HEK293 (cell line): ENCODE measurements at regions not wholly inside any gene's neighbourhood (a gene's known extent, or its start where the extent isn't known, plus 50 kb on each side); places are given as distances from the start of the nearest gene placed in this dataset.

Experiments
- CTCF ChIA-PET: fragments of 350-600 bp; formaldehyde crosslinking; extraction: SDS; loops from one replicate; lab custom pipeline; 2021; ENCODE audit warnings: antibody characterized with exemption; lab: Yijun Ruan, JAX
- POLR2A ChIA-PET: fragments of 300-600 bp; formaldehyde crosslinking; extraction: SDS; loops from one replicate; lab custom pipeline; 2020; ENCODE audit warnings: antibody characterized with exemption, inconsistent platforms; lab: Yijun Ruan, JAX
- H3K27ac ChIP-seq: fragments of 200-500 bp; sonication (Bioruptor generic); 2 replicates; pipeline ENCODE4 v1.5.1; 2014; ENCODE audit warnings: low read depth, low read length, control low read depth, inconsistent platforms; ENCODE audit errors: extremely low read depth
- H3K36me3 ChIP-seq, 2 experiments: fragments of 200-500 bp in 1 of 2; sonication (Bioruptor generic) in 1 of 2; 1 replicate in 1 of 2; 2 replicates in 1 of 2; pipeline ENCODE4 v1.5.1; 2014 to 2017; ENCODE audit warnings: inconsistent platforms in 2 of 2, low read length in 2 of 2; ENCODE audit not compliant: control insufficient read depth in 2 of 2, insufficient read depth in 1 of 2
- H3K4me1 ChIP-seq: fragments of 200-500 bp; sonication (Bioruptor generic); 2 replicates; pipeline ENCODE4 v1.5.1; 2014; ENCODE audit warnings: mild to moderate bottlenecking, low read length, inconsistent platforms; ENCODE audit not compliant: control insufficient read depth, insufficient read depth
- H3K4me3 ChIP-seq: 2 replicates; pipeline ENCODE4 v1.5.1; 2011; ENCODE audit warnings: low read depth, mild to moderate bottlenecking, control low read depth, low read length, moderate library complexity
- H3K9me3 ChIP-seq: fragments of 200-500 bp; sonication (Bioruptor generic); 2 replicates; pipeline ENCODE4 v1.5.1; 2014; ENCODE audit warnings: low read depth, low read length, inconsistent platforms; ENCODE audit not compliant: control insufficient read depth, insufficient read depth
- KLF16 ChIP-seq: fragments of 450-650 bp; formaldehyde crosslinking; IDR thresholded peaks from 2 replicates; pipeline ENCODE4 v1.5.1; 2017; ENCODE audit warnings: missing biosample characterization, missing genetic modification characterization
- ZNF121 ChIP-seq: fragments of 450-650 bp; formaldehyde crosslinking; IDR thresholded peaks from 2 replicates; pipeline ENCODE4 v1.5.1; 2016; ENCODE audit warnings: missing biosample characterization, missing genetic modification characterization
- ZNF23 ChIP-seq: fragments of 450-650 bp; formaldehyde crosslinking; IDR thresholded peaks from 2 replicates; pipeline ENCODE4 v1.5.1; 2016; ENCODE audit warnings: missing biosample characterization, missing genetic modification characterization, borderline replicate concordance
- ZNF266 ChIP-seq: fragments of 450-650 bp; formaldehyde crosslinking; IDR thresholded peaks from 2 replicates; pipeline ENCODE4 v1.5.1; 2016; ENCODE audit warnings: missing biosample characterization, missing genetic modification characterization, low read depth
- ZNF311 ChIP-seq: fragments of 450-650 bp; formaldehyde crosslinking; IDR thresholded peaks from 2 replicates; pipeline ENCODE4 v1.5.1; 2017; ENCODE audit warnings: missing biosample characterization, missing genetic modification characterization, borderline replicate concordance
- ZNF354C ChIP-seq: fragments of 450-650 bp; formaldehyde crosslinking; IDR thresholded peaks from 2 replicates; pipeline ENCODE4 v1.5.1; 2016; ENCODE audit warnings: missing biosample characterization, missing genetic modification characterization, low read depth, borderline replicate concordance
- ZNF394 ChIP-seq: fragments of 450-650 bp; formaldehyde crosslinking; IDR thresholded peaks from 2 replicates; pipeline ENCODE4 v1.5.1; 2016; ENCODE audit warnings: missing biosample characterization, missing genetic modification characterization, mild to moderate bottlenecking, moderate library complexity, borderline replicate concordance
- ZNF416 ChIP-seq: fragments of 450-650 bp; formaldehyde crosslinking; IDR thresholded peaks from 2 replicates; pipeline ENCODE4 v1.5.1; 2016; ENCODE audit warnings: missing biosample characterization, missing genetic modification characterization
- ZNF561 ChIP-seq: fragments of 450-650 bp; IDR thresholded peaks from 2 replicates; pipeline ENCODE4 v1.5.1; 2018; ENCODE audit warnings: missing biosample characterization, missing genetic modification characterization, borderline replicate concordance
- ZNF629 ChIP-seq: fragments of 450-650 bp; formaldehyde crosslinking; IDR thresholded peaks from 2 replicates; pipeline ENCODE4 v1.5.1; 2017; ENCODE audit warnings: missing biosample characterization, missing genetic modification characterization
- ZNF664 ChIP-seq: fragments of 450-650 bp; formaldehyde crosslinking; IDR thresholded peaks from 2 replicates; pipeline ENCODE4 v1.5.1; 2016; ENCODE audit warnings: missing biosample characterization, missing genetic modification characterization
- ZNF670 ChIP-seq: fragments of 450-650 bp; formaldehyde crosslinking; IDR thresholded peaks from 2 replicates; pipeline ENCODE4 v1.5.1; 2016; ENCODE audit warnings: missing biosample characterization, missing genetic modification characterization, low read depth
- ZNF701 ChIP-seq: fragments of 450-650 bp; formaldehyde crosslinking; IDR thresholded peaks from 2 replicates; pipeline ENCODE4 v1.5.1; 2016; ENCODE audit warnings: missing biosample characterization, missing genetic modification characterization
- ZNF776 ChIP-seq: fragments of 450-650 bp; formaldehyde crosslinking; IDR thresholded peaks from 2 replicates; pipeline ENCODE4 v1.5.0; 2017; ENCODE audit warnings: missing biosample characterization, missing genetic modification characterization, borderline replicate concordance
- ZSCAN23 ChIP-seq: fragments of 450-650 bp; formaldehyde crosslinking; IDR thresholded peaks from 2 replicates; pipeline ENCODE4 v1.5.1; 2016; ENCODE audit warnings: missing biosample characterization, missing genetic modification characterization
- TF ChIP-seq, protein P1 (sequence below): fragments of 450-650 bp; formaldehyde crosslinking; IDR thresholded peaks from 2 replicates; pipeline ENCODE4 v1.5.1; 2016; ENCODE audit warnings: missing biosample characterization, missing genetic modification characterization, borderline replicate concordance
- TF ChIP-seq, protein P2 (sequence below): fragments of 450-650 bp; formaldehyde crosslinking; IDR thresholded peaks from 2 replicates; pipeline ENCODE4 v1.5.1; 2016; ENCODE audit warnings: missing biosample characterization, missing genetic modification characterization
- TF ChIP-seq, protein P3 (sequence below): fragments of 450-650 bp; formaldehyde crosslinking; IDR thresholded peaks from 2 replicates; pipeline ENCODE4 v1.5.1; 2017; ENCODE audit warnings: missing biosample characterization, missing genetic modification characterization
- TF ChIP-seq, protein P4 (sequence below): fragments of 450-650 bp; formaldehyde crosslinking; IDR thresholded peaks from 2 replicates; pipeline ENCODE4 v1.5.1; 2016; ENCODE audit warnings: missing biosample characterization, missing genetic modification characterization
- TF ChIP-seq, protein P5 (sequence below): fragments of 450-650 bp; IDR thresholded peaks from 2 replicates; pipeline ENCODE4 v1.5.1; 2018; ENCODE audit warnings: missing biosample characterization, mild to moderate bottlenecking, missing genetic modification characterization

DNA sequence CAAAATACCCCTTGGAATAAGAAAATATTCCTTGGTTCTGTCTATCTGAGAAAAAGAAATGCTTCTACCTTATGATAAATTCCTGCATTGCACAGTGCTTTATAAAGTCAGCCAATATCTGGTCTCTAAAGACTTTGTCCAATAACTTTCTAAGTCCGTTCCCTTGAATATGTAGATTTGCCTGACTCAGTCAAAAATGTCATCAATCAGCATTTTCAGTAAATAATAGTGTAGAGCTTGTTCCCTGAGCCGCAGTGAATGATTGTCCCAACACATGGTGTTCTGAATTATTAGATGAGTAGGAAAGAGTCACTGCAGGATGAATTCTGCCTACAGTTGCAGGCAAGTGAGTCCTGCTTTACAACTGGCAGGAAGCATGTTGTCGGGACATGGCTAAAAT, 316.8 kb upstream of the RBMS1 start (continued):
- TF ChIP-seq, protein P1, sequence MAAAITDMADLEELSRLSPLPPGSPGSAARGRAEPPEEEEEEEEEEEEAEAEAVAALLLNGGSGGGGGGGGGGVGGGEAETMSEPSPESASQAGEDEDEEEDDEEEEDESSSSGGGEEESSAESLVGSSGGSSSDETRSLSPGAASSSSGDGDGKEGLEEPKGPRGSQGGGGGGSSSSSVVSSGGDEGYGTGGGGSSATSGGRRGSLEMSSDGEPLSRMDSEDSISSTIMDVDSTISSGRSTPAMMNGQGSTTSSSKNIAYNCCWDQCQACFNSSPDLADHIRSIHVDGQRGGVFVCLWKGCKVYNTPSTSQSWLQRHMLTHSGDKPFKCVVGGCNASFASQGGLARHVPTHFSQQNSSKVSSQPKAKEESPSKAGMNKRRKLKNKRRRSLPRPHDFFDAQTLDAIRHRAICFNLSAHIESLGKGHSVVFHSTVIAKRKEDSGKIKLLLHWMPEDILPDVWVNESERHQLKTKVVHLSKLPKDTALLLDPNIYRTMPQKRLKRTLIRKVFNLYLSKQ (tag by site-specific recombination): no peak
- no peak for TF ChIP-seq ZNF670 (tag by site-specific recombination)
- TF ChIP-seq, protein P2, sequence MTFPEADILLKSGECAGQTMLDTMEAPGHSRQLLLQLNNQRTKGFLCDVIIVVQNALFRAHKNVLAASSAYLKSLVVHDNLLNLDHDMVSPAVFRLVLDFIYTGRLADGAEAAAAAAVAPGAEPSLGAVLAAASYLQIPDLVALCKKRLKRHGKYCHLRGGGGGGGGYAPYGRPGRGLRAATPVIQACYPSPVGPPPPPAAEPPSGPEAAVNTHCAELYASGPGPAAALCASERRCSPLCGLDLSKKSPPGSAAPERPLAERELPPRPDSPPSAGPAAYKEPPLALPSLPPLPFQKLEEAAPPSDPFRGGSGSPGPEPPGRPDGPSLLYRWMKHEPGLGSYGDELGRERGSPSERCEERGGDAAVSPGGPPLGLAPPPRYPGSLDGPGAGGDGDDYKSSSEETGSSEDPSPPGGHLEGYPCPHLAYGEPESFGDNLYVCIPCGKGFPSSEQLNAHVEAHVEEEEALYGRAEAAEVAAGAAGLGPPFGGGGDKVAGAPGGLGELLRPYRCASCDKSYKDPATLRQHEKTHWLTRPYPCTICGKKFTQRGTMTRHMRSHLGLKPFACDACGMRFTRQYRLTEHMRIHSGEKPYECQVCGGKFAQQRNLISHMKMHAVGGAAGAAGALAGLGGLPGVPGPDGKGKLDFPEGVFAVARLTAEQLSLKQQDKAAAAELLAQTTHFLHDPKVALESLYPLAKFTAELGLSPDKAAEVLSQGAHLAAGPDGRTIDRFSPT (tag by site-specific recombination): no peak

DNA sequence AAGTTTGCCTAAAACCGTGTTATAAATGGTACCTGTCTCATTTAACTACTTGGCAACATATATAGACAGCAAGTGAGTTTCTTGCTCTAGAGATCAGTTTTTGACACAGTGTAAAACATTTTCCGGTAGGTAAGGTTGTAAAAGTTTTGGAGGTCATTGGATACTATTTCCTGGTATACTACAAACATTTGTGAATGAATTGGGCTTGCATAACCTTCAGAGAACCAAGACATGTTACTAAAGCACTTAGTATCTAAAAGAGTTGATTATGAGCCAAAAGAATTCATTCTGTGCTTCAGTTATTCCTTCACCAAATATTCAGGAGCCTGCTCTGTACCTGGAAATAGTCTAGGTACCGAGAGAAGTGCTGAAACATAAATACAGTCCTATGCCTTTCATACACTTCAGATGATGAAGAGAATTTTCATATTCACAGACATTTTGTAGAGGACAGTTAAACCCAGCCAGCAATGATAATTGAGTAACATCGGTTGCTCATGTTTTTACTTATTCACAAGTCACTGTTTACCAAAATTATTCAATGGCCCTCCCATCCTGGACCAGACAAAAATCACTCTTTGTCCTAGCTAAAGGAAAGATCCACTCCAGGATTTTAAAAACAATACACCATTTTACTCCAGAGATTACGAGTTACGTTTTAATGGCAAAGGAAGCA, 319.4 kb upstream of the RBMS1 start:
- ChIA-PET CTCF (no interaction called here), POLR2A (no interaction called here)
- no peak for TF ChIP-seq ZNF416 (tag by site-specific recombination)
- TF ChIP-seq ZNF701 (tag by site-specific recombination): no peak
- no peak for TF ChIP-seq ZNF629 (tag by site-specific recombination)
- TF ChIP-seq ZNF266 (tag by site-specific recombination): no peak
- TF ChIP-seq KLF16 (tag by site-specific recombination): no peak
- no peak for TF ChIP-seq ZNF776 (tag by site-specific recombination)
- no peak for TF ChIP-seq ZNF311 (tag by site-specific recombination)
- no peak for TF ChIP-seq ZNF23 (tag by site-specific recombination)
- no peak for TF ChIP-seq ZNF354C (tag by site-specific recombination)
- TF ChIP-seq, protein P3, sequence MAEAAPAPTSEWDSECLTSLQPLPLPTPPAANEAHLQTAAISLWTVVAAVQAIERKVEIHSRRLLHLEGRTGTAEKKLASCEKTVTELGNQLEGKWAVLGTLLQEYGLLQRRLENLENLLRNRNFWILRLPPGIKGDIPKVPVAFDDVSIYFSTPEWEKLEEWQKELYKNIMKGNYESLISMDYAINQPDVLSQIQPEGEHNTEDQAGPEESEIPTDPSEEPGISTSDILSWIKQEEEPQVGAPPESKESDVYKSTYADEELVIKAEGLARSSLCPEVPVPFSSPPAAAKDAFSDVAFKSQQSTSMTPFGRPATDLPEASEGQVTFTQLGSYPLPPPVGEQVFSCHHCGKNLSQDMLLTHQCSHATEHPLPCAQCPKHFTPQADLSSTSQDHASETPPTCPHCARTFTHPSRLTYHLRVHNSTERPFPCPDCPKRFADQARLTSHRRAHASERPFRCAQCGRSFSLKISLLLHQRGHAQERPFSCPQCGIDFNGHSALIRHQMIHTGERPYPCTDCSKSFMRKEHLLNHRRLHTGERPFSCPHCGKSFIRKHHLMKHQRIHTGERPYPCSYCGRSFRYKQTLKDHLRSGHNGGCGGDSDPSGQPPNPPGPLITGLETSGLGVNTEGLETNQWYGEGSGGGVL: no peak
- TF ChIP-seq ZSCAN23: no peak
- TF ChIP-seq, protein P4, sequence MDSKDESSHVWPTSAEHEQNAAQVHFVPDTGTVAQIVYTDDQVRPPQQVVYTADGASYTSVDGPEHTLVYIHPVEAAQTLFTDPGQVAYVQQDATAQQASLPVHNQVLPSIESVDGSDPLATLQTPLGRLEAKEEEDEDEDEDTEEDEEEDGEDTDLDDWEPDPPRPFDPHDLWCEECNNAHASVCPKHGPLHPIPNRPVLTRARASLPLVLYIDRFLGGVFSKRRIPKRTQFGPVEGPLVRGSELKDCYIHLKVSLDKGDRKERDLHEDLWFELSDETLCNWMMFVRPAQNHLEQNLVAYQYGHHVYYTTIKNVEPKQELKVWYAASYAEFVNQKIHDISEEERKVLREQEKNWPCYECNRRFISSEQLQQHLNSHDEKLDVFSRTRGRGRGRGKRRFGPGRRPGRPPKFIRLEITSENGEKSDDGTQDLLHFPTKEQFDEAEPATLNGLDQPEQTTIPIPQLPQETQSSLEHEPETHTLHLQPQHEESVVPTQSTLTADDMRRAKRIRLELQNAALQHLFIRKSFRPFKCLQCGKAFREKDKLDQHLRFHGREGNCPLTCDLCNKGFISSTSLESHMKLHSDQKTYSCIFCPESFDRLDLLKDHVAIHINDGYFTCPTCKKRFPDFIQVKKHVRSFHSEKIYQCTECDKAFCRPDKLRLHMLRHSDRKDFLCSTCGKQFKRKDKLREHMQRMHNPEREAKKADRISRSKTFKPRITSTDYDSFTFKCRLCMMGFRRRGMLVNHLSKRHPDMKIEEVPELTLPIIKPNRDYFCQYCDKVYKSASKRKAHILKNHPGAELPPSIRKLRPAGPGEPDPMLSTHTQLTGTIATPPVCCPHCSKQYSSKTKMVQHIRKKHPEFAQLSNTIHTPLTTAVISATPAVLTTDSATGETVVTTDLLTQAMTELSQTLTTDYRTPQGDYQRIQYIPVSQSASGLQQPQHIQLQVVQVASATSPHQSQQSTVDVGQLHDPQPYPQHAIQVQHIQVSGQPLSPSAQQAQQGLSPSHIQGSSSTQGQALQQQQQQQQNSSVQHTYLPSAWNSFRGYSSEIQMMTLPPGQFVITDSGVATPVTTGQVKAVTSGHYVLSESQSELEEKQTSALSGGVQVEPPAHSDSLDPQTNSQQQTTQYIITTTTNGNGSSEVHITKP (tag by site-specific recombination): no peak
- no peak for TF ChIP-seq ZNF394 (tag by site-specific recombination)
- no peak for TF ChIP-seq ZNF121 (tag by site-specific recombination)
- TF ChIP-seq ZNF561 (tag by site-specific recombination): no peak
- TF ChIP-seq, protein P5, sequence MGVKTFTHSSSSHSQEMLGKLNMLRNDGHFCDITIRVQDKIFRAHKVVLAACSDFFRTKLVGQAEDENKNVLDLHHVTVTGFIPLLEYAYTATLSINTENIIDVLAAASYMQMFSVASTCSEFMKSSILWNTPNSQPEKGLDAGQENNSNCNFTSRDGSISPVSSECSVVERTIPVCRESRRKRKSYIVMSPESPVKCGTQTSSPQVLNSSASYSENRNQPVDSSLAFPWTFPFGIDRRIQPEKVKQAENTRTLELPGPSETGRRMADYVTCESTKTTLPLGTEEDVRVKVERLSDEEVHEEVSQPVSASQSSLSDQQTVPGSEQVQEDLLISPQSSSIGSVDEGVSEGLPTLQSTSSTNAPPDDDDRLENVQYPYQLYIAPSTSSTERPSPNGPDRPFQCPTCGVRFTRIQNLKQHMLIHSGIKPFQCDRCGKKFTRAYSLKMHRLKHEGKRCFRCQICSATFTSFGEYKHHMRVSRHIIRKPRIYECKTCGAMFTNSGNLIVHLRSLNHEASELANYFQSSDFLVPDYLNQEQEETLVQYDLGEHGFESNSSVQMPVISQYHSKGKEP (tag by site-specific recombination): no peak
- no peak for TF ChIP-seq ZNF664 (tag by site-specific recombination)
- Histone ChIP-seq H3K36me3 (no peaks in the 10 kb centered on the region), H3K27ac (no peak overlapping the region), H3K9me3 (no peaks in the 10 kb centered on the region), H3K4me1 (peaks cover 3% of the 10 kb centered on the region; the same call in 1 of the 2 replicates), H3K4me3 (no peak overlapping the region)
